ENCODE measurements at regions not wholly inside any gene's neighbourhood (a gene's known extent, or its start where the extent isn't known, plus 50 kb on each side); places are given as distances from the start of the nearest gene placed in this dataset.

GRCh38 chr18:43692099-43692690, 414.9 kb upstream of the SYT4 start:
- no peaks in the 10 kb centered on the region for H3K4me1 ChIP-seq
- no peaks in the 10 kb centered on the region for H3K27me3 ChIP-seq
- H3K4me3 ChIP-seq, result no peak overlapping the region
- no peak for DNase-seq
- TF ChIP-seq CTCF (IDR thresholded peaks at IDR 0.05), result no peak
- no peak overlapping the region for H3K9ac ChIP-seq (ENCODE audit: low read depth in 2 of 2, low read length in 2 of 2)
- no peak overlapping the region for H3K27ac ChIP-seq
- H3K9me3 ChIP-seq, result no peaks in the 10 kb centered on the region
- intact Hi-C loops (cut with DNase I), result no loop called here
- H3K36me3 ChIP-seq, result no peaks in the 10 kb centered on the region

- no peaks in the 10 kb centered on the region for H3K27me3 ChIP-seq
- intact Hi-C loops (cut with DNase I), result no loop called here
- no peak overlapping the region for H3K4me3 ChIP-seq
- no peaks in the 10 kb centered on the region for H3K4me1 ChIP-seq
- H3K9me3 ChIP-seq, result no peaks in the 10 kb centered on the region
- H3K9ac ChIP-seq (ENCODE audit: low read depth in 2 of 2, low read length in 2 of 2), result no peak overlapping the region
- no peak overlapping the region for H3K27ac ChIP-seq
- H3K36me3 ChIP-seq, result no peaks in the 10 kb centered on the region
- no peak for DNase-seq
- no peak for TF ChIP-seq CTCF (IDR thresholded peaks at IDR 0.05)
Observed at GRCh38 chr18:43702399-43702798, 425.1 kb upstream of the SYT4 start.

- H3K4me1 ChIP-seq, result no peaks in the 10 kb centered on the region
- DNase-seq, result no peak
- no peak for TF ChIP-seq CTCF (IDR thresholded peaks at IDR 0.05)
- H3K9ac ChIP-seq (ENCODE audit: low read depth in 2 of 2, low read length in 2 of 2), result no peak overlapping the region
- H3K9me3 ChIP-seq, result no peaks in the 10 kb centered on the region
- H3K36me3 ChIP-seq, result no peaks in the 10 kb centered on the region
- H3K27me3 ChIP-seq, result no peaks in the 10 kb centered on the region
- H3K4me3 ChIP-seq, result no peak overlapping the region
- intact Hi-C loops (cut with DNase I), result no loop called here
- H3K27ac ChIP-seq, result no peak overlapping the region
Observed at GRCh38 chr18:43703050-43703449, 425.8 kb upstream of the SYT4 start.

- Histone ChIP-seq H3K36me3 (no peaks in the 10 kb centered on the region), H3K9ac (ENCODE audit: low read depth in 2 of 2, low read length in 2 of 2) (no peak overlapping the region), H3K9me3 (no peaks in the 10 kb centered on the region), H3K27me3 (no peaks in the 10 kb centered on the region), H3K4me1 (no peaks in the 10 kb centered on the region), H3K27ac (no peak overlapping the region), H3K4me3 (no peak overlapping the region)
- intact Hi-C loops (cut with DNase I), result no loop called here
- TF ChIP-seq CTCF (IDR thresholded peaks at IDR 0.05), result no peak
- DNase-seq, result no peak
Observed at GRCh38 chr18:43705850-43706249, 428.6 kb upstream of the SYT4 start.

GRCh38 chr18:43710135-43710534, 432.8 kb upstream of the SYT4 start:
- no peak for TF ChIP-seq CTCF (IDR thresholded peaks at IDR 0.05)

More at GRCh38 chr18:43710135-43710534, 432.8 kb upstream of the SYT4 start:
- intact Hi-C loops (cut with DNase I), result no loop called here
- Histone ChIP-seq H3K9me3 (no peaks in the 10 kb centered on the region), H3K27ac (no peak overlapping the region), H3K27me3 (no peaks in the 10 kb centered on the region), H3K9ac (ENCODE audit: low read depth in 2 of 2, low read length in 2 of 2) (no peak overlapping the region), H3K4me3 (no peak overlapping the region), H3K36me3 (no peaks in the 10 kb centered on the region), H3K4me1 (no peaks in the 10 kb centered on the region)
- no peak for DNase-seq
